Heart left ventricle (tissue), 16 donors: ENCODE measurements at regions not wholly inside any gene's neighbourhood (a gene's known extent, or its start where the extent isn't known, plus 50 kb on each side); places are given as distances from the start of the nearest gene placed in this dataset.

Experiments
- ATAC-seq, 4 donors: fragments of 200-7000 bp; cut with Tn5 transposase; one replicate each; pipeline ENCODE4 v1.9.1; 2020 to 2022; ENCODE audit warnings: moderate library complexity in 4 of 4, mild to moderate bottlenecking in 3 of 4, moderate number of reproducible peaks in 1 of 4
- DNase-seq, 5 donors: peaks; one replicate each; pipeline ENCODE4 v3.0.0-alpha.2; 2020
- H3K27ac ChIP-seq, 12 donors: fragments of 200-600 bp; sonication (generic) in 4 of 12; one replicate each; pipeline versions ENCODE4 v1.5.0 to v1.8.0; 2016 to 2022; ENCODE audit warnings: mild to moderate bottlenecking in 2 of 12
- H3K27me3 ChIP-seq, 9 donors: fragments of 200-600 bp; sonication (generic) in 2 of 9; one replicate each; pipeline versions ENCODE4 v1.5.1 to v1.8.0; 2016 to 2022; ENCODE audit warnings: mild to moderate bottlenecking in 3 of 9
- H3K36me3 ChIP-seq, 9 donors: fragments of 200-600 bp; sonication (generic) in 2 of 9; one replicate each; pipeline versions ENCODE4 v1.5.0 to v1.8.0; 2018 to 2022; ENCODE audit warnings: mild to moderate bottlenecking in 2 of 9
- H3K4me1 ChIP-seq, 12 donors: fragments of 200-600 bp; sonication (generic) in 4 of 12; one replicate each; pipeline versions ENCODE4 v1.5.0 to v1.8.0; 2016 to 2022; ENCODE audit warnings: mild to moderate bottlenecking in 3 of 12
- H3K4me3 ChIP-seq, 12 donors: fragments of 200-600 bp; sonication (generic) in 4 of 12; one replicate each; pipeline versions ENCODE4 v1.5.0 to v1.8.0; 2017 to 2022; ENCODE audit warnings: mild to moderate bottlenecking in 9 of 12, moderate library complexity in 4 of 12
- H3K9me3 ChIP-seq, 12 donors: fragments of 200-600 bp; sonication (generic) in 4 of 12; one replicate each; pipeline versions ENCODE4 v1.5.0 to v1.8.0; 2016 to 2022; ENCODE audit warnings: mild to moderate bottlenecking in 1 of 12
- CTCF ChIP-seq, 12 donors: fragments of 200-600 bp; sonication (generic) in 4 of 12; IDR thresholded peaks; one replicate each; pipeline versions ENCODE4 v1.5.0 to v1.8.0; 2018 to 2022; ENCODE audit warnings: antibody characterized with exemption in 12 of 12, mild to moderate bottlenecking in 5 of 12
- POLR2A ChIP-seq, 2 donors: fragments of 450-650 bp; IDR thresholded peaks; one replicate each; pipeline ENCODE4 v1.6.1; 2017; ENCODE audit warnings: antibody characterized with exemption in 2 of 2, mild to moderate bottlenecking in 2 of 2, moderate library complexity in 2 of 2
- WGBS, 4 donors: extraction: QIAGEN DNeasy Blood & Tissue Kit in 2 of 4; methylation state at CpG; one replicate each; pipeline versions ENCODE4 v1.1.5 to v1.1.7; 2013 to 2018; 5-methylcytosine and 5-hydroxymethylcytosine counted together
- intact Hi-C, 10 donors: fragments of 100-400 bp; cut with DNase I; formaldehyde crosslinking; loops; one replicate each; pipeline versions ENCODE4 v1.11.1 to v1.14.2; 2022
- donor health status: ischemic (EF 13 %, LVEDD 7.1; RV severe dilation, severe dysfunction).
- donor health status: healthy with polysubstance abuse.
- donor health status: DM: no; HTN: yes; CAD: no.
- donor health status: DM: no; HTN: no; CAD: no.
- donor health status: ischemic (EF 25% LVEDD 6.9; RV normal size, moderate dysfunction).
- donor health status: ischemic (EF 25% LVEDD 5.7; RV mildly dilated, moderate dysfunction).
- donor health status: healthy.
- donor health status: DM: yes; HTN: yes; CAD: no.
- donor health status: ischemic (EF 35%, LVEDD 5.7; RV mildly dilated, moderate dysfunction).
- donor health status: nonischemic (EF 11% LVEDD 7.7; RV severe dilation, severe dysfunction).
- donor health status: DM: yes; HTN: yes; CAD: no.
- donor health status: PGD.
- donor health status: ischemic (EF 29% LVEDD 5.4; RV normal size, mild dysfunction).
- donor health status: nonischemic (EF 23%, LVEDD 6.1; RV moderate dilation, normal function).

GRCh38 chr5:38613490-38613889 is 57.0 kb upstream of the LIFR start:
- TF ChIP-seq CTCF (IDR thresholded peaks at IDR 0.05) (no peak), POLR2A (IDR thresholded peaks at IDR 0.05) (no peak)
- ATAC-seq (no peak), DNase-seq (no peak)
- Histone ChIP-seq H3K27ac (no peak overlapping the region), H3K9me3 (peaks cover 0 to 11% (median 6%) of the 10 kb centered on the region in 12 donors), H3K4me3 (no peak overlapping the region), H3K4me1 (peaks cover 0 to 18% (median 0%) of the 10 kb centered on the region in 12 donors), H3K36me3 (no peaks in the 10 kb centered on the region), H3K27me3 (no peaks in the 10 kb centered on the region)
- WGBS, 4 donors, result 50 to 70% (median 66%) methylated on average over 3 of the region's 3 CpGs
- intact Hi-C loops, result loop anchor here in 1 of 10 donors (5.0 kb wide), 1 partner anchor 44 kb away; no protein-coding TSS in a partner anchor

GRCh38 chr5:38613992-38614836 is 57.8 kb upstream of the LIFR start:
- TF ChIP-seq CTCF (IDR thresholded peaks at IDR 0.05) (no peak), POLR2A (IDR thresholded peaks at IDR 0.05) (no peak)
- H3K27ac ChIP-seq, result no peak overlapping the region
- peaks cover 0 to 18% (median 11%) of the 10 kb centered on the region in 12 donors for H3K9me3 ChIP-seq
- no peak overlapping the region for H3K4me3 ChIP-seq
- H3K27me3 ChIP-seq, result no peaks in the 10 kb centered on the region
- no peak for DNase-seq
- H3K36me3 ChIP-seq, result no peaks in the 10 kb centered on the region
- 79 to 86% (median 81%) methylated on average over 5 of the region's 5 CpGs for WGBS, 4 donors
- H3K4me1 ChIP-seq, result peaks cover 0 to 18% (median 0%) of the 10 kb centered on the region in 12 donors
- no peak for ATAC-seq
- intact Hi-C loops, result loop anchor here in 1 of 10 donors (5.0 kb wide), 1 partner anchor 43 kb away; no protein-coding TSS in a partner anchor

GRCh38 chr5:38615042-38615441 is 58.6 kb upstream of the LIFR start:
- H3K4me1 ChIP-seq, result peaks cover 0 to 18% (median 0%) of the 10 kb centered on the region in 12 donors
- peaks cover 0 to 27% (median 11%) of the 10 kb centered on the region in 12 donors for H3K9me3 ChIP-seq
- DNase-seq, result no peak
- no peak for ATAC-seq
- H3K36me3 ChIP-seq, result no peaks in the 10 kb centered on the region
- no peak for TF ChIP-seq CTCF (IDR thresholded peaks at IDR 0.05)
- TF ChIP-seq POLR2A (IDR thresholded peaks at IDR 0.05), result no peak
- H3K4me3 ChIP-seq, result no peak overlapping the region
- intact Hi-C loops, result no loop called here
- no peak overlapping the region for H3K27ac ChIP-seq
- no peaks in the 10 kb centered on the region for H3K27me3 ChIP-seq
- WGBS, 4 donors, result 82 to 97% (median 89%) methylated on average over 1 of the region's 1 CpG

GRCh38 chr5:38615981-38616451 is 59.6 kb upstream of the LIFR start:
- Histone ChIP-seq H3K36me3 (no peaks in the 10 kb centered on the region), H3K4me3 (no peak overlapping the region), H3K9me3 (peaks cover 0 to 34% (median 11%) of the 10 kb centered on the region in 12 donors), H3K4me1 (peaks cover 0 to 18% (median 0%) of the 10 kb centered on the region in 12 donors), H3K27ac (peak overlapping the region in 1 of 12 donors; percentile 27), H3K27me3 (no peaks in the 10 kb centered on the region)
- 42 to 52% (median 45%) methylated on average over 3 of the region's 3 CpGs for WGBS, 4 donors
- DNase-seq, result no peak
- no peak for TF ChIP-seq CTCF (IDR thresholded peaks at IDR 0.05)
- TF ChIP-seq POLR2A (IDR thresholded peaks at IDR 0.05), result no peak
- intact Hi-C loops, result no loop called here
- ATAC-seq, result peak in 1 of 4 donors; percentile 20
